Right lobe of liver (tissue), 6 donors: ENCODE measurements at regions not wholly inside any gene's neighbourhood (a gene's known extent, or its start where the extent isn't known, plus 50 kb on each side); places are given as distances from the start of the nearest gene placed in this dataset.

Experiments used
- ATAC-seq, 4 donors: fragments of 200-7000 bp; cut with Tn5 transposase; one replicate each; pipeline ENCODE4 v1.9.1; 2020; ENCODE audit warnings: mild to moderate bottlenecking in 4 of 4, moderate library complexity in 4 of 4
- DNase-seq, 3 donors: peaks; one replicate each; pipeline ENCODE4 v3.0.0-alpha.2; 2020
- H3K27ac ChIP-seq, 3 donors: fragments of 200-600 bp; one replicate each; pipeline ENCODE4 v1.8.0; 2022
- H3K27me3 ChIP-seq, 2 donors: fragments of 200-600 bp; one replicate each; pipeline ENCODE4 v1.8.0; 2022
- H3K36me3 ChIP-seq, 4 donors: fragments of 200-600 bp; sonication (generic) in 1 of 4; one replicate each; pipeline versions ENCODE4 v1.5.1 to v1.8.0; 2017 to 2022; ENCODE audit warnings: control low read depth in 1 of 4
- H3K4me1 ChIP-seq, 4 donors: fragments of 200-600 bp; sonication (generic) in 1 of 4; one replicate each; pipeline versions ENCODE4 v1.5.1 to v1.8.0; 2017 to 2022; ENCODE audit warnings: control low read depth in 1 of 4
- H3K4me3 ChIP-seq, 3 donors: fragments of 200-600 bp; one replicate each; pipeline ENCODE4 v1.8.0; 2022
- H3K9me3 ChIP-seq, 4 donors: fragments of 200-600 bp; sonication (generic) in 1 of 4; one replicate each; pipeline versions ENCODE4 v1.5.1 to v1.8.0; 2017 to 2022; ENCODE audit warnings: control low read depth in 1 of 4
- POLR2A ChIP-seq: fragments of 450-650 bp; IDR thresholded peaks from one replicate; pipeline ENCODE4 v1.6.1; 2017; ENCODE audit warnings: antibody characterized with exemption, mild to moderate bottlenecking
- WGBS: methylation state at CpG from one replicate; pipeline ENCODE4 v1.1.6; 2018; ENCODE audit warnings: low coverage, low lambda C conversion rate; ENCODE audit not compliant: insufficient coverage; ENCODE audit errors: missing lambda C conversion rate; 5-methylcytosine and 5-hydroxymethylcytosine counted together
- intact Hi-C, 2 donors: fragments of 100-400 bp; cut with DNase I; formaldehyde crosslinking; loops; one replicate each; pipeline versions ENCODE4 v1.11.2 to v1.14.1; 2022
- TF ChIP-seq, protein P1 (sequence below), 4 donors: fragments of 200-600 bp in 3 of 4; fragments of 450-650 bp in 1 of 4; IDR thresholded peaks; one replicate each; pipeline versions ENCODE4 v1.5.1 to v1.8.0; 2016 to 2022; ENCODE audit warnings: antibody characterized with exemption in 4 of 4, mild to moderate bottlenecking in 2 of 4
- donor health status: DM: no; HTN: yes; CAD: no.
- donor health status: DM: no; HTN: no; CAD: no.
- donor health status: DM: no; HTN: no; CAD: no.
- donor health status: DM: no; HTN: yes; CAD: no.
- donor health status: DM: no; HTN: yes; CAD: no.

DNA sequence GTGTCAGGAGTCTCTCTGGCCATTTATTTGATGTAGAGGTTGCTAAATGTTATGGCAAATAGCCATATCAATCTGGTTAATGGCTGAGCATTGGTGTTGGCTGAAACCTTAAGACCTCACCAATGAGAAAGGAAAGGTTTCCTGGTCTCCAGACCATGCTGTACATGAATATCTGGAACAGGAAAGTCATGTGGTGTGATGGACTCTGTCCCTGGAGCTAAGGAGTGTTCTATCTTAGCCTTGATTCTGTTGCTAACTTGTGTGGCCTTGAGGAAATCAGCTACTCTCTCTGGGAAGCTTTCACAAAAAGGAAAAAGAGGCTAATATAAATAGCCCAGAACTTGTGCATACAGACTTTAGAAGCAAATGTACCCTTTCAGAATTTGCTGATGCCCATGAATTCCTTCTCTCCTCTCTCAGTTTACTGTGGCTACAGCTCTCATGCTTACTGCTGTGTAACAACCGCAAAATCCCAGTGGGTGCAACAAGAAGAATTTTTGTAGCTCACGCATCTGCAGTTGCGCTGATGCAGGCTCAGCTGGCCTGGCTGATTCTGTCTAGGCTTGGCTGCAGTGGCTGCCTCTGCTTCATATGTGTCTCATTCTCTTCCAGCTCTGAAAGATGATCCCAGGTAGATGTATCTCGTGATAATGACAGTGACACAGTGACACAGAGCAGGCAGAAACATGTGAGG, 287.5 kb downstream of the NPIPA8 start:
- DNase-seq (no peak), ATAC-seq (no peak)
- intact Hi-C loops = no loop called here
- WGBS = no CpG with 5 or more reads among the region's 4 CpGs
- Histone ChIP-seq H3K9me3 (no peaks in the 10 kb centered on the region), H3K36me3 (no peaks in the 10 kb centered on the region), H3K27ac (no peak overlapping the region), H3K4me1 (no peaks in the 10 kb centered on the region), H3K4me3 (no peak overlapping the region), H3K27me3 (no peaks in the 10 kb centered on the region)
- TF ChIP-seq, protein P1, sequence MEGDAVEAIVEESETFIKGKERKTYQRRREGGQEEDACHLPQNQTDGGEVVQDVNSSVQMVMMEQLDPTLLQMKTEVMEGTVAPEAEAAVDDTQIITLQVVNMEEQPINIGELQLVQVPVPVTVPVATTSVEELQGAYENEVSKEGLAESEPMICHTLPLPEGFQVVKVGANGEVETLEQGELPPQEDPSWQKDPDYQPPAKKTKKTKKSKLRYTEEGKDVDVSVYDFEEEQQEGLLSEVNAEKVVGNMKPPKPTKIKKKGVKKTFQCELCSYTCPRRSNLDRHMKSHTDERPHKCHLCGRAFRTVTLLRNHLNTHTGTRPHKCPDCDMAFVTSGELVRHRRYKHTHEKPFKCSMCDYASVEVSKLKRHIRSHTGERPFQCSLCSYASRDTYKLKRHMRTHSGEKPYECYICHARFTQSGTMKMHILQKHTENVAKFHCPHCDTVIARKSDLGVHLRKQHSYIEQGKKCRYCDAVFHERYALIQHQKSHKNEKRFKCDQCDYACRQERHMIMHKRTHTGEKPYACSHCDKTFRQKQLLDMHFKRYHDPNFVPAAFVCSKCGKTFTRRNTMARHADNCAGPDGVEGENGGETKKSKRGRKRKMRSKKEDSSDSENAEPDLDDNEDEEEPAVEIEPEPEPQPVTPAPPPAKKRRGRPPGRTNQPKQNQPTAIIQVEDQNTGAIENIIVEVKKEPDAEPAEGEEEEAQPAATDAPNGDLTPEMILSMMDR (IDR thresholded peaks at IDR 0.05) = no peak
- TF ChIP-seq POLR2A = no peak

DNA sequence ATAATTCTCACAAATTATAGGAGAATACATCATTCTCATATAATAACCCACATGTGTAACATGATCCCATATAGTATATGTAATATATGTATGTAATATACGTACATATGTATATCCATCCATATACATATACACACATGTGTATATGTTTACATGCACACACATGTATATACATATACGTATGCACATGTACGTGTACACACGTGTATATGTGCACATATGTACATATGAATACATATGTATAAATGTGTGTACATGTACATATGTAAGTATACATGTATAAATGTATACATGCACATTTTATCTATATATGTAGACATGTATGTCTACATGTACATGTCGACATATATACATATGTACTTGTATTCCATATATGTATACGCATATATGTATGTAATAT, 288.8 kb downstream of the NPIPA8 start:
- ATAC-seq (no peak), DNase-seq (no peak)
- no peak overlapping the region for H3K27ac ChIP-seq
- no peaks in the 10 kb centered on the region for H3K36me3 ChIP-seq
- no peak overlapping the region for H3K4me3 ChIP-seq
- intact Hi-C loops = no loop called here
- H3K9me3 ChIP-seq = no peaks in the 10 kb centered on the region
- H3K27me3 ChIP-seq = no peaks in the 10 kb centered on the region
- no peaks in the 10 kb centered on the region for H3K4me1 ChIP-seq
- TF ChIP-seq, protein P1 (IDR thresholded peaks at IDR 0.05) = no peak
- no peak for TF ChIP-seq POLR2A
- WGBS = 65% methylated on average over 6 of the region's 6 CpGs

DNA sequence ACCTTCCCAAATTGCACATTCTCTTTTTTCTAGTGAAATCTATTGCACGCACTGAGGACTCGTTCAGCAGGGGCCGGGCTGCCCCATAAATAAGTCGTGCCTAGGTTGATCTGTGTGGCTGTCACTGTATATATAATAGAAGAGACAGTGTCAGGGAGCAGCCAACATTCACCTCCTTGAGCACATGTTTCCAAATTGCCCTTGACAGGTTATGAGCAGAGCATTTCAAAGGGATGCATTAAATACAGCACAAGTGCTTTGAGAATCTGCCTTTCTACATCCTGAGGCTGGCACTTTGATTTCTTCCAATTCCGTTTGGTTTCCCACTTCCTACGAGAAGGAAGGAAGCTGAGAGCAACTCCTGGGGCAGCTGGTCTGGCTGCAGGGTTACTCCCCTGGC, 291.2 kb downstream of the NPIPA8 start:
- no peak for DNase-seq
- TF ChIP-seq, protein P1 (IDR thresholded peaks at IDR 0.05) = no peak
- TF ChIP-seq POLR2A = no peak
- no peak overlapping the region for H3K4me3 ChIP-seq
- intact Hi-C loops = no loop called here
- no peak overlapping the region for H3K27ac ChIP-seq
- 50% methylated on average over 6 of the region's 6 CpGs for WGBS
- no peaks in the 10 kb centered on the region for H3K27me3 ChIP-seq
- ATAC-seq = no peak
- no peaks in the 10 kb centered on the region for H3K36me3 ChIP-seq
- H3K9me3 ChIP-seq = no peaks in the 10 kb centered on the region
- H3K4me1 ChIP-seq = no peaks in the 10 kb centered on the region

DNA sequence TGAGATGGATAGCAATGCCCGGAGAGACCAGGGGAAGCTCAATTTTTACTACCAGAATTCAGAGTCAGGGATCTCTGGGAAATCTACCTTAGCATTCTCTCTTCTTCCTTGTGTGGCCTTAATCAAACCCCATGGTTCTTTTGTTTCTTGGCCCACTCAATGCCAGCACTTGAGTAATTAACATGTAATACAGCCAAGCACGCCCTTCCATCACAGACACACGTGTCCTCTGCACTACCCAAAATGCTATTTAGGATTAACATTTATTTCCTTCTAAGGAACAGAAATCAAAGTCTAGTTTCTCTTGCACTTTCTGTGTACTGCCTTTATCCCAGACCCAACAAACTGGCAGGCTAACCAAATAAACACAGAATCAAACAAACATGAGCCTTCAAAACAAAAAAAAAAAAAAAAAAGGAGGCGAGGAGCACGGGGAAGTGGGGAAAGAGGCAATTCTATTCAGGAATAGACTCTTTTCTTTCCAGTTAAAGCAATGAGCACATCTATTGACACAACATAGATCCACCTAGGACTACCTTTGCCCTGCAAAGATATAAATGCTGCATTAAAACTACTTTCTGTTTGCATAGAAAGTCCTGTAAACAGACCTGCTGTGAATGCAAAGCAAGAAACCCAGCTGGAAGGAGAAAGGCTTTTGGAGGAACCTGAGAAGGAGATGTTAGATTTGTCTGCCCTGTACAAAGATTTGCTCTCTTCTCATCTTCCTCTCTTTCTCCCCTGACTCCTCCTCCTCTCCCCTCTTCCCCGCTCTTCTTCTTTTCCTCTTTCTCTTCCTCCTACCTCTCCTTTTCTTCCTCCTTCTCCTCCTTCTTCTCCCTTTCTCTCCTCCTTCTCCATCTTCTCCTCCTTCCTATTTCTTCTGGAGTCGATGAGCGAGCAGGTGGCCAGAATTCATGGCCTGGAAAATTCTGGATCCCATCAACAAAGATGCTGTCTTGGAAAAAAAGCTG, 294.4 kb downstream of the NPIPA8 start:
- Histone ChIP-seq H3K4me3 (no peak overlapping the region), H3K27ac (no peak overlapping the region), H3K36me3 (no peaks in the 10 kb centered on the region), H3K4me1 (no peaks in the 10 kb centered on the region), H3K27me3 (no peaks in the 10 kb centered on the region), H3K9me3 (no peaks in the 10 kb centered on the region)
- TF ChIP-seq, protein P1 (IDR thresholded peaks at IDR 0.05) = no peak
- TF ChIP-seq POLR2A = no peak
- no peak for ATAC-seq
- DNase-seq = no peak
- intact Hi-C loops = no loop called here
- WGBS = 48% methylated on average over 8 of the region's 8 CpGs
